NCI-H2196 treated with DMSO at 0.1 percent for 48 hours (cell line): ENCODE measurements at regions not wholly inside any gene's neighbourhood (a gene's known extent, or its start where the extent isn't known, plus 50 kb on each side); places are given as distances from the start of the nearest gene placed in this dataset.
"Not testable (repeated sequence)": the region's sequence is repeated elsewhere in the genome, so short reads cannot be mapped to it uniquely, and the experiment has no call there.

Source experiments
- DNase-seq: peaks from one replicate; lab custom pipeline; 2025; ENCODE audit not compliant: unreplicated experiment; lab: John Stamatoyannopoulos, UW

GRCh38 chr4:188432328-188432727, 293.1 kb downstream of the TRIML1 start:
- no peak for DNase-seq

DNA sequence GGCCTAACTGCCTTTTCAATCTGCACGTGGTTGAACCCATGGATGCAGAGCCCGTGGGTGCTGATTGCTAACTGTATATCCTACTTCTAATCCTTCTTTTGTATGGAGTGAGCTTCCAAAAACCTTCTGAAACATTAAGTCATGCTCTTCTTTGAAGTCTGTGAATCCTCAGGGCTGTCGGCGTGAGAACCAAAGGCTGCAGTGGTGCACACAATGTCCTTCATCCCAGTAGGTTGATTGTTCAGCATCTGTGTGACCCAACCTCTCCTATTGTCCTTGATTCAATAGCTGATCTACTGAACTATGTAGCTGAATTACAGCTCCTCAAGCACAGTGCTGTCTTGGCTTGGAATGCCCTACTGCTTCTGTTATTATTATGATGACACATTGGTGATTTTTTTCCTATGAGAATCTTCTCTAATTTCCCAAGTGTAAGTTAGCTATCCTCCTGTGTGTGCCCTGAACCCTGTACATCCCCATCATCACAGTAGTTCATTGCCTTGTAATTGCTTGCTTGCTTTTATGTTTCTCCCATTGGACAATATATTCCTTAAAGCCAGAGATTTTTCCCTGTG, 294.6 kb downstream of the TRIML1 start:
- DNase-seq = no peak

DNA sequence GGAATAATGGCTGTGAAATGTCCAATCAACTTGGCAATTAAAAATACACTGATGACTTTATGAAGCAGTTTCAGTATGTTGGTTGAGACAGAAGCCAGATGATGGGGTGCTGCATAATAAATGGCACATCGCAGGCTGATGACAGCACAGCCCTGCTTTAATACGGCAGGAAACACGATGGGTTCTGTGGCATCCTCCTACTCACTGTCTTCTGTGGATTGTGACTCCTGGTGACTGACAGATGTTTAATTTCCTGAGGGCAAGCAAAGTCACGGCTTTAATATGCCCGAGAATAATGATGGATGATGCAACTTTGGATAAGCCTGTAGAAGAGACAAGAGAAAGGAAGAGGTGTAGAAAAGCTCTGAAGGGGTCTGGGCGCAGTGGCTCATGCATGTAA, 295.4 kb downstream of the TRIML1 start:
- DNase-seq = no peak

DNA sequence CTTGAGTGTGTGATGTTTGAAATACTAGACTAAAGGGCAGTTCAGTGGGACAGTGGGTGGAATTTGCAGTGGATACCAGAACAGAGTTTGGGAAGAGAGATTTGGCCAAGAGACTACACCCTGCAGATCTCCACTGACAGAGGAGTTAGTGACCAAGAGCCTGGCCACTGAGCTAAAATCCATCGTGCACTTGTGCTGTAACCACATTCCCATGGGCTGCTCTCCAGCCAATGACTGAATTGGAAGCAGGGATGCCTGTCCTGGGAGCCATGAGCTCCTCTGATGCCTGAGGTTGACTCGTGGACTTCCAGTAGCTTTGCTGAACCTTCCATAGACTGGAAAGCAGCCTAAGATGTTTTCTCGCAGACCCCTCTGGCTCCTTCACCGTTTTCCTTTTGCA, 296.1 kb downstream of the TRIML1 start:
- no peak for DNase-seq

DNA sequence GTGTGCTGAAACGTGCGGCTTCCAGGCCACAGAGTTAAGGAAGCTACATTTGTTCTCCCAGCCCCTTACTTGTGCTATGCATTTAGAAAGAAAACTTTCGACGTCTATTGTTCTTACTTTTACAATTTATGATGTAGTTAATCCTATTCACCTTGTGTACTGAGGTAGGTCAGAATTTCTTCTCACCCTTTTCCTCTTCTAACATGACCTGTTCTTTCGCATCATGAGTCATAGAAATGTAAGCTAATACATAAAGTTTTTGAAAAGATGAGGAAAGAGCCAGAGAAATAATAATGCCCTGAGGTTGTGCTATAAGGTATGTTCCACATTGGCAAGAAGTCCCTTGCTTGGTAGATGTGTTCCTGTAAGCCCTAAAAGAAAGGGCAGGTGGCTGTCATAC, 298.3 kb downstream of the TRIML1 start:
- no peak for DNase-seq

GRCh38 chr4:188438391-188438824, 299.2 kb downstream of the TRIML1 start:
- not testable (repeated sequence) for DNase-seq

- DNase-seq = no peak
Measured at GRCh38 chr4:188439641-188440311, 300.5 kb downstream of the TRIML1 start.

DNA sequence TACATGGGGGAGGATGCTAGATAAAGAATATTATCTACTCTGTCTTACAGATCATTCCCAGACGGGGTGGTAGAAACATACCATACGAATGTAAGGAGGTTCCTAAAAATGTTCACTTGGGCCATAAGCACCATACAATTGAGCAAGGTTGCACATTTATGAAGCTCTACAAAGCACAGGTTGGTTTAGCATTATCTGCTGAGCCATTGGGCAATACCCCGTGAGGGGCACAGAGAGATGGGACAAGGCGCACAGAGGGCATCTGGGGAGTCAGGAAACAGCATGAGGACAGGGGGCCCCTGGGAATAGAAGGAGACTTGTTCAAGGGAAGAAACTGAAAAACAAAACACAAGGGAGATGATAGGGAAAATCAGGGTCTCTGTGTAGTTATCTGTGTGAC, 305.3 kb downstream of the TRIML1 start:
- no peak for DNase-seq

DNA sequence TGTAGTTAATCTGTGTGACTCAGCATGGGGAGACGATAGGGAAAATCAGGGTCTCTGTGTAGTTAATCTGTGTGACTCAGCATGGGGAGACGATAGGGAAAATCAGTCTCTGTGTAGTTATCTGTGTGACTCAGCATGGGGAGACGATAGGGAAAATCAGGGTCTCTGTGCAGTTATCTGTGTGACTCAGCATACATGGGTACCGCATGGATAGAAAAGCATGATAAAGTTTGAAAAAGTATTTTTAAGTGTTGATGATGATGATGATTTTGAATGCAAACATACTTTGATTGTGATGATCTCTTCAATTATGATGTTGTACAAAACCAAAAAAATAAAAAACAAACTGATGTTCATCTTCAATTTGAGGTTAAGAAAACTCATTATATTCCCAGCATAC, 309.8 kb downstream of the TRIML1 start:
- DNase-seq = not testable (repeated sequence)

DNA sequence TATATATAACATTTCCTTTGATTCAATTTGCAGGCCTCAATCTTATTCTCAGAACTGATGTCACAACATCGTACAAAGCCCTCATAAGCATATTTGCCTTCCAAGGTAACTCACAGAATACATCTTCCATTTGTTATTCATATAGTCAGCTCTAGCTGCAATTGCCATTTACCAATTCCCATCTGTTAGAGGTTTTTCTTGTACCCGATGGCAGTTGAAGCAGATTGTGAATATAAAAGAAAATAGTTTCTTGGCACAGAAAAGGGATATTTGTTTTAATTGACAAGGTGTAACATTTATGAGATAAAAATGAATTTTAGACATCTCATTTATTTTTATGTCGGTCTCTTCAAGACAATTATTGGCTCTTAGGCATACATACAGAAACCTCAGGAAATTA, 311.3 kb downstream of the TRIML1 start:
- DNase-seq = no peak

GRCh38 chr4:188452097-188452496, 312.9 kb downstream of the TRIML1 start:
- no peak for DNase-seq

- no peak for DNase-seq
Measured at GRCh38 chr4:188454575-188454974, 315.3 kb downstream of the TRIML1 start.

GRCh38 chr4:188455062-188455752, 316.0 kb downstream of the TRIML1 start:
- no peak for DNase-seq

- DNase-seq = no peak
Measured at GRCh38 chr4:188459381-188459780, 320.1 kb downstream of the TRIML1 start.

- DNase-seq = no peak
Measured at GRCh38 chr4:188463909-188464308, 324.7 kb downstream of the TRIML1 start.

DNA sequence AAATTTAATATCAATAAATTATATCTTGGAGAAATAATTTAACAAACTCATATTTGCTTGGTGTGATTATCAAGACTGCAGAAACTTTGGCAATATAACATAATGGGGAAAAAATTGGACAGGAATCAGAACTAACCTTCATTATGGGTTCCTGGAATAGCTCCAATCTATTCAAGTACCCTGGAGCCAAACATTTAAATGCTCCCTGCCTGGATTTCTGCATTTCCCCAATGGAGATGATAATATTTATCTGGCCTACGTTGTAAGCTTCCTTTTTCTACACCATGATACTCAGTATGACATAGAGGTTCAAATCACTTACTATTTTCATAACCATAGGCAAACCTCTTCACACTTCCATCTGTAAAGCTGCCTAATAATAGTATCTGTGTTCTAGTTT, 326.8 kb downstream of the TRIML1 start:
- DNase-seq = no peak

GRCh38 chr4:188484256-188484655, 345.0 kb downstream of the TRIML1 start:
- no peak for DNase-seq

DNA sequence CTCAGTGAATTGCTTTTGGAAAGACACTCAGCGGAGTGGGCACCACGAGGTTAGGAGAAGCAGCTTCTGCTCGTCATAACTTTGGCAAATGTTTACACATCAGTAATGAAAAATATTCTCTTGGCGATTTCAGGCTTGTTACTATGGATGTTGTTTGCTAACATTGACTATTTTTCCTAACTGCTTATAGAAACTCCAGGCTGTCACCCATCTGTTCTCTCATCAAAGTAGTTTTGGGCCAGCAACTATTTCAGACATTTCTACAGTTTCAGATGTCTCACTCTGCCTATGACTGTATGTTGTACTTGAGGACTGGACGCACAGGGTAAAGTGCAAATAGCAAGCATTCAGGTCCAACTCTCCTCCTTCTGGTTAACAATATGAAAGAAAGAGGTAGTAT, 346.7 kb downstream of the TRIML1 start:
- DNase-seq = no peak

GRCh38 chr4:188492886-188493285, 353.6 kb downstream of the TRIML1 start:
- no peak for DNase-seq

DNA sequence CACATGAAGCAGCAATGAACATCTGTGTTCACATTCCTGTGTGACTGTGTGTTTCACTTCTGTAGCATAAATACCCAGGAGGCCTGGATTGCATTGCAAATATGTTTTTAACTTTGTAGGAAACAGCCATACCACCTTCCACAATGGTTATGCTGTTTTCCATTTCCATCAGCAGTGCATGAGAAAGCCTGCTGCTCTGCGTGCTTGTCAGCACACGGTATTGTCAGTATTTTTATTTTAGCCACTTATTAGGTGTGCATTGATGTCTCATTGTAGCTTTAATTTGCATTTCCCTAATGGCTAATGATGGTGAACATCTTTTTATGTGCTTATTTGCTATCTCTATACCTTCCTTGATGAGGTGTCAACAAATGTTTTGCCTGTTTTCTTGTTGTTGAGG, 355.9 kb downstream of the TRIML1 start:
- no peak for DNase-seq

DNA sequence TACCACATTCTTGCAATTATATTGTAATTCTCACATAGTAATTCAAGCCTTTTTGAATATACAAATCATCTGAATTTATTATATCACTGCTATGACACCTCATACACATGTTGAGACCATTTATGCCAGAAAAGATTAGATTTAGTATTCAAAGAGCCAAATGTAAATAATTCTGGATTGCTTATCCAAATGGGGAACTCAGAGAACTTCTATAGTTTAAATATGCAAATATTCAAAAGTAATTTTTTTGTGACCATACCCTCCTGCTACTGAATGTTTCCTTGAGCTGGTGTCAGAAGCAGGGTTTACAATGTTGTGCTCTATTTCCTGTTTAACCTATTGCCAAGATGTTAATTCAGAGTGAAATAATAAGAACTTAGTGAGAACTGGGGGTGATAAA, 372.2 kb downstream of the TRIML1 start:
- DNase-seq = no peak

GRCh38 chr4:188532751-188533150, 393.5 kb downstream of the TRIML1 start:
- no peak for DNase-seq
